Right ventricle myocardium inferior (tissue), 1 donor: ENCODE measurements at regions not wholly inside any gene's neighbourhood (a gene's known extent, or its start where the extent isn't known, plus 50 kb on each side); places are given as distances from the start of the nearest gene placed in this dataset.

ENCODE experiments used
- ATAC-seq: fragments of 200-7000 bp; cut with Tn5 transposase; one replicate; pipeline ENCODE4 v1.9.1; 2020; ENCODE audit warnings: mild to moderate bottlenecking, moderate library complexity
- DNase-seq: peaks from one replicate; pipeline ENCODE4 v3.0.0; 2021; ENCODE audit errors: missing footprints
- intact Hi-C: fragments of 100-400 bp; cut with DNase I; formaldehyde crosslinking; loops from one replicate; pipeline ENCODE4 v1.11.0; 2022
- donor health status: DM: no; HTN: yes; CAD: no; lungs with severe emphysema.

GRCh38 chr7:41842956-41843355 lies 140.1 kb upstream of the INHBA start:
- ATAC-seq = no peak
- intact Hi-C loops = no loop called here
- DNase-seq = no peak

GRCh38 chr7:41837916-41838315 lies 135.0 kb upstream of the INHBA start:
- intact Hi-C loops = no loop called here
- DNase-seq (no peak), ATAC-seq (no peak)

- intact Hi-C loops = no loop called here
- ATAC-seq (no peak), DNase-seq (no peak)
These were observed 133.2 kb upstream of the INHBA start for GRCh38 chr7:41835976-41836530.

GRCh38 chr7:41834805-41835694 lies 132.2 kb upstream of the INHBA start:
- DNase-seq = no peak

GRCh38 chr7:41832941-41833340 lies 130.1 kb upstream of the INHBA start:
- DNase-seq (no peak), ATAC-seq (no peak)
- intact Hi-C loops = no loop called here

More at GRCh38 chr7:41834805-41835694, 132.2 kb upstream of the INHBA start:
- peak; percentile 85 for ATAC-seq
- intact Hi-C loops = no loop called here

GRCh38 chr7:41830271-41830670 lies 127.4 kb upstream of the INHBA start:
- no peak for ATAC-seq
- intact Hi-C loops = no loop called here
- DNase-seq = no peak

GRCh38 chr7:41828911-41829310 lies 126.0 kb upstream of the INHBA start:
- DNase-seq (no peak), ATAC-seq (no peak)
- intact Hi-C loops = no loop called here

- intact Hi-C loops = no loop called here
- ATAC-seq (no peak), DNase-seq (no peak)
These were observed 123.8 kb upstream of the INHBA start for GRCh38 chr7:41826641-41827040.

GRCh38 chr7:41825927-41826480 lies 123.1 kb upstream of the INHBA start:
- intact Hi-C loops = no loop called here
- ATAC-seq (no peak), DNase-seq (no peak)

GRCh38 chr7:41824284-41824683 lies 121.4 kb upstream of the INHBA start:
- no peak for DNase-seq
- intact Hi-C loops = no loop called here
- ATAC-seq = no peak

GRCh38 chr7:41822259-41822817 lies 119.4 kb upstream of the INHBA start:
- DNase-seq = no peak
- intact Hi-C loops = no loop called here
- ATAC-seq = no peak

- intact Hi-C loops = no loop called here
- no peak for ATAC-seq
These were observed 118.8 kb upstream of the INHBA start for GRCh38 chr7:41821521-41822213.

GRCh38 chr7:41820111-41820671 lies 117.3 kb upstream of the INHBA start:
- DNase-seq = peak; percentile 62
- intact Hi-C loops = no loop called here
- no peak for ATAC-seq

More at GRCh38 chr7:41821521-41822213, 118.8 kb upstream of the INHBA start:
- no peak for DNase-seq

- DNase-seq (no peak), ATAC-seq (no peak)
- intact Hi-C loops = no loop called here
These were observed 116.8 kb upstream of the INHBA start for GRCh38 chr7:41819645-41820044.

GRCh38 chr7:41818765-41819398 lies 116.0 kb upstream of the INHBA start:
- intact Hi-C loops = no loop called here
- DNase-seq = no peak
- ATAC-seq = no peak

- no peak for ATAC-seq
These were observed 114.5 kb upstream of the INHBA start for GRCh38 chr7:41817386-41817785.

GRCh38 chr7:41816111-41816510 lies 113.2 kb upstream of the INHBA start:
- ATAC-seq (no peak), DNase-seq (no peak)
- intact Hi-C loops = no loop called here

More at GRCh38 chr7:41817386-41817785, 114.5 kb upstream of the INHBA start:
- intact Hi-C loops = no loop called here
- DNase-seq = no peak

- intact Hi-C loops = no loop called here
- ATAC-seq (no peak), DNase-seq (no peak)
These were observed 112.0 kb upstream of the INHBA start for GRCh38 chr7:41814888-41815287.
